Stimulated activated CD4-positive, alpha-beta T cell treated with anti-CD3 and anti-CD28 coated beads, Interleukin-15, amount 100 ng/mL, for 48 hours (primary cell): ENCODE measurements at regions not wholly inside any gene's neighbourhood (a gene's known extent, or its start where the extent isn't known, plus 50 kb on each side); places are given as distances from the start of the nearest gene placed in this dataset.
"Not testable (repeated sequence)": the region's sequence is repeated elsewhere in the genome, so short reads cannot be mapped to it uniquely, and the experiment has no call there.

Experiments
- DNase-seq, 2 donors: peaks; one replicate each; pipeline ENCODE4 v3.0.0-alpha.2; 2020; ENCODE audit warnings: low read depth in 2 of 2

DNA sequence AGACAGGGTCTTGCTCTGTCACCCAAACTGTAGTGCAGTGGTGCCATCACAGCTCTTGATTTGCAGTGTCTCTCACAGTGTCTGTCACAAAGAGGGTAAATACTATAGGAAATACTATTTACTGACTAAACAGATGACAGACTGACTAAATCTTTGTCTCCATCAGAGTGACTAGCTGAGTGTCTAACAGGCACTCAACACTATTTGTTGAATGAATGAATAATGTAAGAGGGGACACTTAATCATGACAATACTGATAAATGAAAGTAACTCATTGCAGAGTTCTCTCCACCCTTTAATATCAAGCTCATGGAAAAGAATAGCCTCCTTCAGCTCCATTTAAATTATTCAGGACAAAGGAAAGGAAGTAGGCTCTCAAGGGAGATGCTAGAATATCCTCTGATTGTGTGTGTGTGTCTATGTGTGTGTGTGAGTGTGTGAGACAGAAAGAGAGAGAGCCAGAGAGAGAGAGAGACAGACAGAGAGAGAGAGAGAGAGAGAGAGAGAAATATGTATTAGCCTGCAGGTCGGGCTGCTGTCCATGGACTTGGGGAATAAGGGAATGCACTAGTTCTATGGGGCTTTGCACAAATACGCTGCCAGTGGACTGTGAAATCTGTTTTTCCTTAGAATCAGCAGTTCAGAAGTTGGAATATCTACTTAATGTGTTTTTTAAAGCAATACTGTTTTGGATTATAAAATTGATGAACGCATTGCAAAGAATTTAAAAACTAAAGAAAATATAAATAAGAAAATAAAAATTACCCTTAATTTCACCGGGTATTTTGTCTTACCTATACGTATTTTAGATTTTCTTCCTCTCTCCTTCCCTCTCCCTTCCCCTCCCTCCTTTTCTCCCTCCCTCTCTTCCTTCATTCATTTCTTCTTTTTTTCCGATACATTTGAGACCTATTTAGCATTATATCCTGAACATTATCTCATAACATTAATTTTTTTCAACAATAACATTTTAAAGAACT is 132.9 kb upstream of the LRIG1 start:
- DNase-seq: no peak

DNA sequence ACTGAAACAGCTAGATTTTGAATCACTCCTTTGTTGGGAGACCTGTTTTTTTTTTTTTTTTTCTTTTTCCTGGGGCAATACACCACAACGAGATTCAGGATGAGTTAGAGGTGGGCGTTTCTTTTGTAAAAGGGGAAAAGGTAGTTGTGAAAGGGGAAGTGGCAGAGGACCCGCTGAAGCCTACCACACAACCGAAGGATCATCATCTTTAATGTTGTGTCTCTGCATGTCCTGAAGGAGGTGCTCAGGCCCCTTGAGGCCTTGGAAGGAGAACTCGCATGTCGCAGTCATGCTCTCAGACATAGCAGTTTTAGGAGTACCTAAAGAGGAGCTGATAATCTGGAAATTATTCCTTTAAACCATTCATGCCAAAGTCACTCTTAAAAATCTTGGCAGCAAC is 137.9 kb upstream of the LRIG1 start:
- no peak for DNase-seq

DNA sequence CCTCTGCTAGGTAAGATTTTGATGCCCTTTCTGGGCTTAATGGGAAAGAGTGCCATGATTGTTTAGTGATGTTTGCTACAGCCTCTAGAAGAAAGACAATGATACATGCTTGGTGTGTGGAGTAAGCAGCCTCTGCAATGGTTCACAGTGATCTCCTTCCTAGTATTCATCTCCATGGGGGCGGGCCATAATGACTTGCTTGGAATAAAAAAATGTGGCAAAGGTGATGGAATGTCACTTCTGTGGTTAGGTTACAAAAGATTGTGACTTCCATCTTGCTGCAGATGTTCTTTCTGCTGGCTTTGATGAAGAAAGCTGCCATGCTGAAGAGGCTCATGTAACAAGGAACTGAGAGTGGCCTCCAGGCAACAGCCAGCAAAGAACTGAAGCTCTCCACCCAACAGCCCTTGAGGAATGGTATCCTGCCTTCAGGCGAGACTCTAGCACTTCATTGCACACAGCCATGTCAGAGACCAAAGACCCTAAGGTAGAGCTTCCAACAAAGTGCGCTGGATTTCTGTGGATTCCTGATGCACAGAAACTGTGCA is 139.1 kb upstream of the LRIG1 start:
- DNase-seq: no peak

DNA sequence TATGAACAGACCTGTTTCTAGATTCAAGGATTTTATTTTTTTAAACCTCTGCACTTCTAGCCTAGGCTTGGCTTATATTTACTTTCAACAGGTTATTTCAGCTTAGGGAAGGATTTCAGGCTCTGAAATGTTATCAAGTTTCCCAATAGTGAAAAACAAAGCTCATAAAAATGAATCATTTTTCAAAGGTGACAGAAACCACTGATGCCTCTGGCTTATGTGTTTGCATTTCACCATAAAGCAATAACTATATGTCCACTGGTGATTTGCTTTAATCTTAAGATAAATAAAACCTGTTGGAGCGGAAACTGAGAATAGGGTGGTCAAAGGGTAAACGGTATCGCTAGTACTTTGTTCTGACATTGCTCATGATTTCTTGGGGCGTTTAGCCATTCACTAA is 141.2 kb upstream of the LRIG1 start:
- DNase-seq: no peak

DNA sequence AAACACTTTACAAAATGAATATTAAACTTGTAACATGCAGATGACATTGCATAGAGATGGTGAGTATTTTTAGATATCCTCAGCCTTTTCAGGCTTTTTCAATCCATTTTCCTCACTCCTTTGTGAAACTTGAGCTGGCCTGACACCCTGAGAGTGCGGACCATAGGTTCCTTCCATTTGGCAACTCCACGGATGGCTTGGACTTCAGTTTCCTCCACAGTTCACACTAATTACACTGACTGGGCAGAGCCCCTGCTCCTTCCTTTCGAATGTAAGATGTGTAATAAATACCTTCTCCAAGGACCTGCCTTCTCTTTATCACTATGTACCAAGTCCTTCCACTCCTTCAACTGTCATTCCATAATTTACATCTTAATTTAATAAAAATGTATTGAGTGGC is 141.7 kb upstream of the LRIG1 start:
- DNase-seq: no peak

DNA sequence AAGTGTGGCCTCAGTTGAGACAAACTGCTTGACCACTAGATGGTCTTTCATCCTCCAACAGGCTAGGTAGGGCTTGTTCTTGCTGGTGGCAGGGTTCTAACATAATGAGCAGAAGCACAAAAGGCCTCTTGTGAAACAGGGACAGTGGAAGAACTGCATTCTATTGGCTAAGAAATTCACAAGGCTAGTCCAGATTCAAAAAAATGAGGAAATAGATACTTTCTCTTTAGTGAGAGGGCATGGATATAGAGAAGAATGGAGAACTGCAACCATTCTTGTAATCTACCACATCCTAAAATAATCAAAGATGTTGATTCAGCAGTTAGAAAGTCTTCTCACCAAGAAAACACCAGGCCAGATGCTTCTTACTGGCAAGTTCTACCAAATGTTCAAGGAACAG is 143.7 kb upstream of the LRIG1 start:
- no peak for DNase-seq

DNA sequence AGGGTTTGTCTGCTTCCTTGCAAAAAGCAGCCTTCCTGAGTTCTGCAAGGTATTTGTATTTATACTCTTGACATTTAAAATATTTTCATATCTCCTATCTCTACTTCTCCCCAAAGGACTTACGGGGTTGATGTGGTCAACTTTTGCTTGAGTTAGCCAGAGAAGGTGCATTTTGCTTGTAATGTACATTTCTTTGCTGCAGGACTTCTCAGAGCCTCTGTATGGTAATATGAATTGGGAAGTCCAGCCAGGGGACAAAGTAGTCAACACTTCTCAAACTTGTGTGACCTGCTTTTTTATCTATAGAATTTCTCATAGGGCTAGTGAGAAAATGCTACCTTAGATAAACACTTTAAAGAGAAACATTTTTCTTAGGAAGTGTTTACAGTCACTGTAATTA is 148.2 kb upstream of the LRIG1 start:
- DNase-seq: no peak

DNA sequence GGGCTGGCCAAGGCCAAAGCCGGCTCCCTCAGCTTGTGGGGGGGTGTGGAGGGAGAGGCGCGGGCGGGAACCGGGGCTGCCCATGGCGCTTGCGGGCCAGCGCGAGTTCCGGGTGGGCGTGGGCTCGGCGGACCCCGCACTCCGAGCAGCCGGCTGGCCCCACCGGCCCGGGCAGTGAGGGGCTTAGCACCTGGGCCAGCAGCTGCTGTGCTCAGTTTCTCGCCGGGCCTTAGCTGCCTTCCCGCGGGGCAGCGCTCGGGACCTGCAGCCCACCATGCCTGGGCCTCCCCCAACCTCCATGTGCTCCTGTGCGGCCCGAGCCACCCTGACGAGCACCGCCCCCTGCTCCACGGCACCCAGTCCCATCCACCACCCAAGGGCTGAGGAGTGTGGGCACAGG is 150.7 kb upstream of the LRIG1 start:
- not testable (repeated sequence) for DNase-seq

DNA sequence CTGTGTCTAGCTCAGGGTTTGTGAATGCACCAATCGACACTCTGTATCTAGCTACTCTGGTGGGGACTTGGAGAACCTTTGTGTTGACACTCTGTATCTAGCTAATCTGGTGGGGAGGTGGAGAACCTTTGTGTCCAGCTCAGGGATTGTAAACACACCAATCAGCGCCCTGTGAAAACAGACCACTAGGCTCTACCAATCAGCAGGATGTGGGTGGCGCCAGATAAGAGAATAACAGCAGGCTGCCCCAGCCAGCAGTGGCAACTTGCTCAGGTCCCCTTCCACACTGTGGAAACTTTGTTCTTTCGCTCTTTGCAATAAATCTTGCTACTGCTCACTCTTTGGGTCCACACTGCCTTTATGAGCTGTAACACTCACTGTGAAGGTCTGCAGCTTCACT is 151.3 kb upstream of the LRIG1 start:
- not testable (repeated sequence) for DNase-seq

DNA sequence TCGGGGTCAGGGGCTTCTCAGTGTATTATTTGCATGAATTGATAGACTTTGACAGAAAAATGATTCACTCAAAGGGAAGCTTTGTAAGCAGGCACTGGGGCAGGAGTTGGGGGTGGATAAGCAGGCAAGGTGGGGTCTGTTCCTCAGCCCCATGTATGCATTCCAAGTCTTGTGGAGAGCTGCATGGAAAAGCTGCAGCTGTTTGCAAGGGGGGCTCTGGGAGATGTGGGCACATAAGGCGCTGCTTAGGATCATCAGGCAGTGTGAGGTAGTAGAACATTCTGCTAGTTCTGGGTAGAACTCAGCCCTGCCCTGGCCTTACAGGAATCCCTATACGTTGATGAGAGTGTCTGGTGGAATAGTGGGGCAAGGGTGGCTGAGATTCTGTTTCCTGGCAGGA is 154.2 kb upstream of the LRIG1 start:
- no peak for DNase-seq

DNA sequence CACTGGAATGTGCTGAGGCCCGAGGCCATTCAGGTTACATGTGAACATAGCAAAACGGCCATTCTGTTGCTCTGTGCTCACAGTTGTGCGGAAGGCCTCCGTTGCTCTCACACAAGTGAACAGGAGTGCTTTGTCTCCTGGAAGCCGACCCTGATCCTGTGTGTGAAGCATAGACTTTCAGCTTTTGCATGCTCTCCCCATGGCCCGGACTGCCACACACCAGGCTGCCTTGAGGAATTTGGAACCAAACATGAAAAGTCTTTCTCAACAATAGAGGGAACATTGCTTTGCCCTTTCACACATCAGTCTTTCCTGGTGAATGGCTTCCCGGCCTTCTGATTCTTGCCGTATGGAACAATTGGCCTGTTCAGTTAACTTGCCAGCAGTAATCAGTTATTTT is 154.8 kb upstream of the LRIG1 start:
- no peak for DNase-seq

DNA sequence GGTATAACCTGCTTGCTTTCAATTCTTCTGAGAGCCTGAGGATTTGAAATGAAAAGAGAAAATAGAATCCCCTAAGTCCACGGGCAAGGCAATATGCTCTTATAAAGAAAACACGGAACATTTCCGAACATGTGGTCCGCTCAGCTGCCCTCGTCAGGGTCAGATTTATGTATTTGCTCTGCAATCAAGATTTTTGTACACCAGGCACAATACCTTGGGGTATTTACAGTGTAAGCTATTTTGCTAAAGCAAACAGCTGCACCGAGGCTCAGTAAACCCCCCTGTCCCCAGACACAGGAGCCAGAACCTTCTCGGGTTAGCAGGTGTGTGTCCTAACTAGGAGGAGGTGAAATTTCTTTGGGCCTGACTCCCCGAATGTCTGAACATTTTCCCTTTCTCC is 155.8 kb upstream of the LRIG1 start:
- no peak for DNase-seq

DNA sequence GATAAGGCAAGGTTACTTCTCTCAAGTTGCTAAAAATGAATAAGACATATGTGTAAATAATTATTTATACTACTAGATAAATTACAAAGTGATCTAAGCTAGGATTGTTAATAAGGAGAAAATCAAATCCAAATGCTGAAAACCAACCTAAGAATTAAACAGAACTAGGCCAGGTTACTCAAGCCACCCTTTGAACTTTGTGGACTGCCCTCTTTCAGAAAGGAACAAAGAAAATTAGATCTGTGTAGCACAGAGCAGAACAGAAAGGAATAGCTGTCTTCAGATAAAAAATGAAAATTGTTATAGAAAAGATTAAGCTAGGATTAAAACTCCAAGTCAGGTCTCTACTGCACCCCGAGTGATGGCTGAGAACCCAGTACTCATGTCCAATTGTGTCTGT is 158.2 kb upstream of the LRIG1 start:
- DNase-seq: no peak

DNA sequence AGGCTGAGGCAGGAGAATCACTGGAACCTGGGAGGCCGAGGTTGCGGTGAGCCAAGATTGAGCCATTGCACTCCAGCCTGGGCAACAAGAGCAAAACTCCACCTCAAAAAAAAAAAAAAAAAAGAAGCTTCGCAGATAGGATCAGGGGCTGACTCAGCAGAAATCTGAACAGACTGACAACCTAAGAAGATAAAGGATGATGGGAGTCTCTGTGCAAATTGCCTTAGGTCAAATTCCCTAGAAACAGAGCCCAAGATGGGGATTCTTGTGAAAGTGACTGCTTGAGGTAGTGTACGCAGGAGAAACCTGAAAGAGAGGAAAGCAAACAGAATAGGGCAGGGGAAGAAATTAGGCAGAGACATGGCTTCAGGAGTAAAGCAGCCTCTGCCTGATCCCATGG is 160.8 kb upstream of the LRIG1 start:
- DNase-seq: no peak

DNA sequence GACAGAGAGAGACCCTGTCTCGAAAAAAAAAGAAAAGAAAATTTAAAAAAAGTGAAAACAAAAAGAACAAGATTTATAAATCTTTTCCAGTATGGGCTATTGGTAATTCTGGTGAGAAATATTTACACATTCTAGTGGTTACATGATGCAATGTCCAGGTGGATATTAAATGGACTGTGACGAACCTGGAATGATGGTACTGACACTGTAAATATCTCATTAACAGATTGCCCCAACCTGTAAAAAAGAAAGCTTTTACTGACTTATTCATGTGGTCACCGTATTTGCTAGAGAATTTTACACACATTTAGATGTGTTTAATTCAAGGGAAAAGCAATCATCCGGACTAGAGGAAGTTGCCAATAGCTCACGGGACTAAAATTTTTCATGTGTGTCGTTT is 162.1 kb upstream of the LRIG1 start:
- no peak for DNase-seq

DNA sequence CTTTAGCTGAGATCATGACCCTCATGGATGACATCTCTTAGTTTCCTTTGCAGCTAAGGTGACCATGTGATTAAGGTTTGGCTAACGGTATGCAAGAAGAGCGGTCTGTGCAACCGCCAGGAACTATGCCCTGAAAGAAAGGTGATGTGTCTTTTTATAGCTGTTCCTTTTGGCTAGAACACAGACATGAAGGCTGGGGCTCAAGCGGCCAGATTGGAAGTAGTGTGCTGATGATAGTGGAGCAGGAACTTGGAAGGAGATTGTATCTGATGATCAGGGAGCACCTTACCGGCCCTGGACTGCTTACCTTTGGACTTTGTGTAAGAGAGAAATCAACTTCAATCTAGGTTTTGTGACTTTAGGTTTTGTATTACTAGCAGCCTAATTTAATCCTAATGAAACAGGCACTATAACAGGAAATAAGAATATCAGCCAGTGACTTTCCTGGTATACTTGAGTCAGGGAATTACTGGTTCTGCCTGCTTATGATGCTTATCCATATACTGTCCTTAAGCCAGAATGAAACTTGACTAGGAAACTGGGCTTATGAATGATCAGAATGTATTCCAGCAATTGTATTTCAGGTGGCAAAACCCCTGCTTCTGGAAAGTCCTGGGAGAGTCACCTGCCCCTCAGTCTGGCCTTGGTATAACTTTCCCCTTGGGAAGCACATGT is 164.3 kb upstream of the LRIG1 start:
- no peak for DNase-seq

DNA sequence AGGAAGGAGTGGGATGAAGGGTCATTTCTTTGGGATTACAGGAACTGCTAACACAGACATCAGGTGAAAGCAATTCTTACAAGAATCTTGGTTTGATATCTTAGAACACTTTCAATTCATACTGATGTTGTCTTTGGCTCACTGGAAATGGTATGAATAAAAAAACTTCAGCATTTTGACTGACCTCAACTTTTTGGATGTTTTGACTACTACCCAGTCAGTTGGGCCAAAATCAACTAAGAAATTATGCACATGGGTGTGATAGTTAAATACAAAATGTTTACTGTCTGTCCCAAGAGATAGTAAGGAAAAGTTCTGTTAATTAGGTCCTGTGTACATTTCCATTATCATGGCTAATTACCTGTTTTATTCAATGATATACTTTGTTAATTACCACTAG is 165.5 kb upstream of the LRIG1 start:
- no peak for DNase-seq

DNA sequence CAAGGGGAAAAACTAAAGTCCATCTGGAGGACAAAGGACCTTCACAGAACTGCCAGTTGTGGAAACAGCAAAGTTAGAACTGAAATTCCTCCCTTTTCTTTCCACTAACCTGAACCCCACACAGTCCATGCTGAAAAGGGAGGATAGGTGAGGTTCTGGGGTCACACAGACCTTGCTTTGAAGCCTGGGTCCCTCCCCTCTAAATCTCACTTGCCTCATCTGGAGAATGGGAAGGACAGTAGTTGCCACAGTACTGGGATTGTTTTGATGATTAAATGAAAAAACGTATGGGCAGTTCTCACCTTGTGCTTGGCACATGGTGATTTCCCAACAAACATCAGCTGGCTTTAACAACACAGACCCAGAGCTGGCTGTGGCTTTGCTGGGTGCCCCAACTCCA is 166.4 kb upstream of the LRIG1 start:
- no peak for DNase-seq

DNA sequence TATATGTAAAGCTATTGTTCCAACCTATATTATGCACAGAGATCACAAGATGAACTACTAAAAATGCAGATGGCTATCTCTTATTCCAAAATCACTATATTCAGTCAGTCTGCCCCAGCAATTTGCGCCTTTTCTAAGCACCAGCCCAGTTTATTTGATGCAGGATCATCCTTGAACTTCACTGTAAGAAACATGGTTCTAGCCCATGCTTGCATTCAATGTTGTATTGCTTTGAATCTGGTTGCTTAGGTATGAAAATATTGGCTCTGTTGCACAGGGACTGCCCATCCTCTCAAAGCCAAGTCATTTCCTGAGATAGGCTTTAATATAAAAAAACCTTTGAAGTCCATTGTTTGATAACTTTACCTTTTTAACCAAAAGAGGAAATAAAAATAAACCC is 170.5 kb upstream of the LRIG1 start:
- DNase-seq: no peak

DNA sequence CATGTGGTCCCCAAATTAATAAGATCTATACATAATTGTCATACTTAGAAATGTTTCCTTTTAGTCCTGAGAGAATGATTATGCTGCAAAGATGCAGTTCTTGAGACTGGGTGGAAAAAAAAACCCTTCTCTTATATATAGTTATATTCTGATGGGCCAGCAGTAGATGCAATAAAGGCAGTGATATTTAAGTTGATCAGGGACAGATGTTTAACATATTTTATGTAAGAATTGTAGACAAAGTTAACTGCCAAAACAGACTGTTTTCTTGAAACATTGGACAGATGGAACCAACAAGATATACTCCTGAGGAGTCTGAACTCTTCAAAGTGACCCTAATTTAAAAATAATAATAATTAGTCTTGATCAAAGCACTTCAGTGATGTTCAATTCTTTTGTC is 172.0 kb upstream of the LRIG1 start:
- DNase-seq: no peak

DNA sequence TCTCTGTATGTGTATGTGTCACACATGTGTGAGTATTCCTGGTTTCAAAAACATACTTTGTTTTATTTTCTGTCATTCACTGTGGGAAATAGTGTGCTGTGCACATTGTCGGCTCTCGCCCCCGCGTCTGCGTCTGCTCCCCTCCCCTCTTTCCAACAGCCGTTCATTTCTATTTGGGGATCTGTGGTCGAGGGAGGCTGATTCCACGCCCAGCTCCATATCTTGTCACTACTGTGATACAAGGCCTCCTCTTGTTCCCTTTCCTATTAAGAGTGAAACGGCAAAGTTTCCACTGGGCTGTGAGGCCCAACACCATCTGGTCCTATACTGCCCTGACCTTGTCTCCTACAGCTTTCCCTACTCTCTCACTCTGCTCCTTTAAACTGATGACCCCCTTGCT is 172.5 kb upstream of the LRIG1 start:
- DNase-seq: no peak

DNA sequence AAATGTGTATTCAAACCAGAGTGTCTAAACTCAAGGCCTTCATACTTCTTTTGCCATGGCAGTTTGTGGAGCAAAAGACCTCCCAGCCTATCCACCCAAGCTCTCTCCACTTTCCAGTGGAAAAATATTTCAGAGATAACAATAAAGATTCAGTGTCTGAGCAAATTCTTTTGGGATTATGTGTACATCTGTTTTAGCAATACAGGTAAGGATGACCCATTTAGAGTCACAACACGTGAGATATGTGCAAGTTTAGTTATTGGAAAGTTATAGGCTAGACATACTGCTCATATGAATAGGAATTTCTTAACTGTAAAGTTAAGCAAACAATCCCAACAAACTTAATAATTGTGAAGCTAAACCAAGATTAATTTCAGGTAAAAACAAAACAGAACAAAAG is 174.5 kb upstream of the LRIG1 start:
- no peak for DNase-seq
